HPDE6-E6E7 (cell line): ENCODE measurements at regions not wholly inside any gene's neighbourhood (a gene's known extent, or its start where the extent isn't known, plus 50 kb on each side); places are given as distances from the start of the nearest gene placed in this dataset.

Experiments used
- DNase-seq: peaks from one replicate; pipeline ENCODE4 v3.0.0; 2011; ENCODE audit warnings: missing footprints; ENCODE audit errors: extremely low spot score

- no peak for DNase-seq
Observed at GRCh38 chr10:129136951-129137350, 330.1 kb upstream of the MGMT start.

GRCh38 chr10:129140921-129141885 is 325.8 kb upstream of the MGMT start:
- DNase-seq, result no peak

GRCh38 chr10:129151281-129151680 is 315.8 kb upstream of the MGMT start:
- no peak for DNase-seq

- DNase-seq, result no peak
Observed at GRCh38 chr10:129156406-129156805, 310.6 kb upstream of the MGMT start.

GRCh38 chr10:129157185-129157584 is 309.9 kb upstream of the MGMT start:
- no peak for DNase-seq

GRCh38 chr10:129161150-129161549 is 305.9 kb upstream of the MGMT start:
- no peak for DNase-seq

GRCh38 chr10:129163531-129163930 is 303.5 kb upstream of the MGMT start:
- no peak for DNase-seq

- DNase-seq, result no peak
Observed at GRCh38 chr10:129165076-129165720, 301.8 kb upstream of the MGMT start.

GRCh38 chr10:129165770-129166169 is 301.3 kb upstream of the MGMT start:
- no peak for DNase-seq

GRCh38 chr10:129168660-129169059 is 298.4 kb upstream of the MGMT start:
- no peak for DNase-seq

GRCh38 chr10:129169115-129169514 is 297.9 kb upstream of the MGMT start:
- DNase-seq, result no peak

- DNase-seq, result no peak
Observed at GRCh38 chr10:129170812-129171211, 296.2 kb upstream of the MGMT start.

- DNase-seq, result no peak
Observed at GRCh38 chr10:129171812-129172211, 295.2 kb upstream of the MGMT start.

- DNase-seq, result no peak
Observed at GRCh38 chr10:129174232-129175014, 292.6 kb upstream of the MGMT start.

- no peak for DNase-seq
Observed at GRCh38 chr10:129179245-129179971, 287.6 kb upstream of the MGMT start.

GRCh38 chr10:129179972-129180678 is 286.9 kb upstream of the MGMT start:
- no peak for DNase-seq

- no peak for DNase-seq
Observed at GRCh38 chr10:129184196-129184595, 282.8 kb upstream of the MGMT start.

- no peak for DNase-seq
Observed at GRCh38 chr10:129187331-129187730, 279.7 kb upstream of the MGMT start.

- DNase-seq, result no peak
Observed at GRCh38 chr10:129191797-129192196, 275.2 kb upstream of the MGMT start.

- DNase-seq, result no peak
Observed at GRCh38 chr10:129192344-129193128, 274.5 kb upstream of the MGMT start.
